Right lobe of liver (tissue), 6 donors: ENCODE measurements at regions not wholly inside any gene's neighbourhood (a gene's known extent, or its start where the extent isn't known, plus 50 kb on each side); places are given as distances from the start of the nearest gene placed in this dataset.

ENCODE experiments used
- ATAC-seq, 4 donors: fragments of 200-7000 bp; cut with Tn5 transposase; one replicate each; pipeline ENCODE4 v1.9.1; 2020; ENCODE audit warnings: mild to moderate bottlenecking in 4 of 4, moderate library complexity in 4 of 4
- DNase-seq, 3 donors: peaks; one replicate each; pipeline ENCODE4 v3.0.0-alpha.2; 2020
- H3K27ac ChIP-seq, 3 donors: fragments of 200-600 bp; one replicate each; pipeline ENCODE4 v1.8.0; 2022
- H3K27me3 ChIP-seq, 2 donors: fragments of 200-600 bp; one replicate each; pipeline ENCODE4 v1.8.0; 2022
- H3K36me3 ChIP-seq, 4 donors: fragments of 200-600 bp; sonication (generic) in 1 of 4; one replicate each; pipeline versions ENCODE4 v1.5.1 to v1.8.0; 2017 to 2022; ENCODE audit warnings: control low read depth in 1 of 4
- H3K4me1 ChIP-seq, 4 donors: fragments of 200-600 bp; sonication (generic) in 1 of 4; one replicate each; pipeline versions ENCODE4 v1.5.1 to v1.8.0; 2017 to 2022; ENCODE audit warnings: control low read depth in 1 of 4
- H3K4me3 ChIP-seq, 3 donors: fragments of 200-600 bp; one replicate each; pipeline ENCODE4 v1.8.0; 2022
- H3K9me3 ChIP-seq, 4 donors: fragments of 200-600 bp; sonication (generic) in 1 of 4; one replicate each; pipeline versions ENCODE4 v1.5.1 to v1.8.0; 2017 to 2022; ENCODE audit warnings: control low read depth in 1 of 4
- CTCF ChIP-seq, 4 donors: fragments of 200-600 bp in 3 of 4; fragments of 450-650 bp in 1 of 4; IDR thresholded peaks; one replicate each; pipeline versions ENCODE4 v1.5.1 to v1.8.0; 2016 to 2022; ENCODE audit warnings: antibody characterized with exemption in 4 of 4, mild to moderate bottlenecking in 2 of 4
- POLR2A ChIP-seq: fragments of 450-650 bp; IDR thresholded peaks from one replicate; pipeline ENCODE4 v1.6.1; 2017; ENCODE audit warnings: antibody characterized with exemption, mild to moderate bottlenecking
- WGBS: methylation state at CpG from one replicate; pipeline ENCODE4 v1.1.6; 2018; ENCODE audit warnings: low coverage, low lambda C conversion rate; ENCODE audit not compliant: insufficient coverage; ENCODE audit errors: missing lambda C conversion rate; 5-methylcytosine and 5-hydroxymethylcytosine counted together
- intact Hi-C, 2 donors: fragments of 100-400 bp; cut with DNase I; formaldehyde crosslinking; loops; one replicate each; pipeline versions ENCODE4 v1.11.2 to v1.14.1; 2022
- donor health status: DM: no; HTN: yes; CAD: no.
- donor health status: DM: no; HTN: no; CAD: no.
- donor health status: DM: no; HTN: no; CAD: no.
- donor health status: DM: no; HTN: yes; CAD: no.
- donor health status: DM: no; HTN: yes; CAD: no.

- no peak overlapping the region for H3K4me3 ChIP-seq
- H3K4me1 ChIP-seq: no peaks in the 10 kb centered on the region
- 89% methylated on average over 11 of the region's 11 CpGs for WGBS
- DNase-seq: no peak
- H3K36me3 ChIP-seq: no peaks in the 10 kb centered on the region
- no peak for TF ChIP-seq POLR2A
- TF ChIP-seq CTCF (IDR thresholded peaks at IDR 0.05): no peak
- H3K27me3 ChIP-seq: no peaks in the 10 kb centered on the region
- intact Hi-C loops: no loop called here
- H3K27ac ChIP-seq: no peak overlapping the region
- no peaks in the 10 kb centered on the region for H3K9me3 ChIP-seq
- no peak for ATAC-seq
These were observed 122.0 kb upstream of the AHR start for GRCh38 chr7:17176371-17177032.

GRCh38 chr7:17178545-17178944, 119.9 kb upstream of the AHR start:
- peaks cover 0 to 4% (median under 1%) of the 10 kb centered on the region in 4 donors for H3K4me1 ChIP-seq
- H3K9me3 ChIP-seq: no peaks in the 10 kb centered on the region
- H3K27me3 ChIP-seq: no peaks in the 10 kb centered on the region
- no peak overlapping the region for H3K4me3 ChIP-seq
- H3K36me3 ChIP-seq: no peaks in the 10 kb centered on the region
- intact Hi-C loops: no loop called here
- TF ChIP-seq CTCF (IDR thresholded peaks at IDR 0.05) (no peak), POLR2A (no peak)
- no peak overlapping the region for H3K27ac ChIP-seq
- ATAC-seq (no peak), DNase-seq (no peak)
- WGBS: 100% methylated on average over 2 of the region's 2 CpGs

- Histone ChIP-seq H3K4me3 (no peak overlapping the region), H3K36me3 (no peaks in the 10 kb centered on the region), H3K4me1 (peaks cover 0 to 25% (median 11%) of the 10 kb centered on the region in 4 donors), H3K27ac (no peak overlapping the region), H3K9me3 (no peaks in the 10 kb centered on the region), H3K27me3 (no peaks in the 10 kb centered on the region)
- 100% methylated on average over 3 of the region's 3 CpGs for whole genome bisulfite sequencing
- DNase-seq: no peak
- intact Hi-C loops: no loop called here
- ATAC-seq: no peak
- no peak for TF ChIP-seq POLR2A
- no peak for TF ChIP-seq CTCF (IDR thresholded peaks at IDR 0.05)
These were observed 117.0 kb upstream of the AHR start for GRCh38 chr7:17181482-17181881.

- DNase-seq: no peak
- H3K4me1 ChIP-seq: peaks cover 0 to 25% (median 11%) of the 10 kb centered on the region in 4 donors
- no peaks in the 10 kb centered on the region for H3K36me3 ChIP-seq
- intact Hi-C loops: no loop called here
- no peaks in the 10 kb centered on the region for H3K27me3 ChIP-seq
- no peaks in the 10 kb centered on the region for H3K9me3 ChIP-seq
- no peak for TF ChIP-seq CTCF (IDR thresholded peaks at IDR 0.05)
- H3K27ac ChIP-seq: peak overlapping the region in 2 of 3 donors; percentile 23 to 24
- peak in 2 of 4 donors; percentile 35 to 69 for ATAC-seq
- WGBS: 40% methylated on average over 2 of the region's 2 CpGs
- no peak overlapping the region for H3K4me3 ChIP-seq
These were observed 114.7 kb upstream of the AHR start for GRCh38 chr7:17183630-17184328.
